Left lung (tissue), 4 donors: ENCODE measurements at regions not wholly inside any gene's neighbourhood (a gene's known extent, or its start where the extent isn't known, plus 50 kb on each side); places are given as distances from the start of the nearest gene placed in this dataset.

Experiments
- ATAC-seq: fragments of 200-7000 bp; cut with Tn5 transposase; one replicate; pipeline ENCODE4 v1.9.1; 2020; ENCODE audit warnings: moderate library complexity
- DNase-seq, 4 donors: peaks; one replicate each; pipeline ENCODE4 v3.0.0-alpha.2; 2013 to 2020
- H3K27ac ChIP-seq, 2 donors: fragments of 200-600 bp; sonication (generic) in 1 of 2; one replicate each; pipeline versions ENCODE4 v1.5.0 to v1.8.0; 2020 to 2021
- H3K27me3 ChIP-seq, 2 donors: fragments of 200-600 bp; sonication (generic) in 1 of 2; one replicate each; pipeline versions ENCODE4 v1.5.0 to v1.8.0; 2020 to 2021
- H3K36me3 ChIP-seq, 2 donors: fragments of 200-600 bp; sonication (generic) in 1 of 2; one replicate each; pipeline versions ENCODE4 v1.5.0 to v1.8.0; 2020 to 2021
- H3K4me1 ChIP-seq, 2 donors: fragments of 200-600 bp; one replicate each; pipeline ENCODE4 v1.8.0; 2021
- H3K4me3 ChIP-seq, 2 donors: fragments of 200-600 bp; sonication (generic) in 1 of 2; one replicate each; pipeline versions ENCODE4 v1.5.0 to v1.8.0; 2020 to 2021; ENCODE audit warnings: mild to moderate bottlenecking in 1 of 2
- H3K9me3 ChIP-seq, 2 donors: fragments of 200-600 bp; sonication (generic) in 1 of 2; one replicate each; pipeline versions ENCODE4 v1.5.0 to v1.8.0; 2020 to 2021
- intact Hi-C, 2 donors: fragments of 100-400 bp; cut with DNase I; formaldehyde crosslinking; loops; one replicate each; pipeline versions ENCODE4 v1.11.2 to v1.14.2; 2022
- TF ChIP-seq, protein P1 (sequence below), 2 donors: fragments of 200-600 bp; sonication (generic) in 1 of 2; IDR thresholded peaks; one replicate each; pipeline versions ENCODE4 v1.5.0 to v1.8.0; 2021; ENCODE audit warnings: antibody characterized with exemption in 2 of 2
- donor health status: DM: no; HTN: yes; CAD: no.
- donor health status: DM: no; HTN: no; CAD: no.

DNA sequence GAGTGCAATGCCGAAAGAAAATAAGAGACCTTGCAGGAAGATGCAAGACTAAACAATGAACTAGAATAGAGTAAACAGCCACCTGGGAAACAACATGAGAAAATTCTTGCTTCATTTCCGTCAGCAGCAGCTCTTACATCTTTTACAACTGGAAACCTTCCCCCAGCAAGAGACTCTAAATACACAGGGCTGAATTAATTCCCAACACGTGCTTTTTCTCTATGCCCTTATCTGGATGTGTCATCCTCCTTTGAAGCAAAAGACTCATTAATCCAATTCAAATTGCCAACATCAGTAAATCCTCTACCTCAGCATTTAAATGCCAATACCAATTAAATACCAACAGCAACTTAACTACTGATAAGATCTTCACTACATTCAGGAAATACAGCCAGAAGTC is 99.0 kb upstream of the PDE1C start:
- H3K27ac ChIP-seq: no peak overlapping the region
- H3K27me3 ChIP-seq: no peaks in the 10 kb centered on the region
- no peak for ATAC-seq
- DNase-seq: no peak
- H3K4me1 ChIP-seq: no peaks in the 10 kb centered on the region
- no peaks in the 10 kb centered on the region for H3K36me3 ChIP-seq
- no peaks in the 10 kb centered on the region for H3K9me3 ChIP-seq
- intact Hi-C loops: no loop called here
- H3K4me3 ChIP-seq: no peak overlapping the region
- TF ChIP-seq, protein P1, sequence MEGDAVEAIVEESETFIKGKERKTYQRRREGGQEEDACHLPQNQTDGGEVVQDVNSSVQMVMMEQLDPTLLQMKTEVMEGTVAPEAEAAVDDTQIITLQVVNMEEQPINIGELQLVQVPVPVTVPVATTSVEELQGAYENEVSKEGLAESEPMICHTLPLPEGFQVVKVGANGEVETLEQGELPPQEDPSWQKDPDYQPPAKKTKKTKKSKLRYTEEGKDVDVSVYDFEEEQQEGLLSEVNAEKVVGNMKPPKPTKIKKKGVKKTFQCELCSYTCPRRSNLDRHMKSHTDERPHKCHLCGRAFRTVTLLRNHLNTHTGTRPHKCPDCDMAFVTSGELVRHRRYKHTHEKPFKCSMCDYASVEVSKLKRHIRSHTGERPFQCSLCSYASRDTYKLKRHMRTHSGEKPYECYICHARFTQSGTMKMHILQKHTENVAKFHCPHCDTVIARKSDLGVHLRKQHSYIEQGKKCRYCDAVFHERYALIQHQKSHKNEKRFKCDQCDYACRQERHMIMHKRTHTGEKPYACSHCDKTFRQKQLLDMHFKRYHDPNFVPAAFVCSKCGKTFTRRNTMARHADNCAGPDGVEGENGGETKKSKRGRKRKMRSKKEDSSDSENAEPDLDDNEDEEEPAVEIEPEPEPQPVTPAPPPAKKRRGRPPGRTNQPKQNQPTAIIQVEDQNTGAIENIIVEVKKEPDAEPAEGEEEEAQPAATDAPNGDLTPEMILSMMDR (IDR thresholded peaks at IDR 0.05): no peak

DNA sequence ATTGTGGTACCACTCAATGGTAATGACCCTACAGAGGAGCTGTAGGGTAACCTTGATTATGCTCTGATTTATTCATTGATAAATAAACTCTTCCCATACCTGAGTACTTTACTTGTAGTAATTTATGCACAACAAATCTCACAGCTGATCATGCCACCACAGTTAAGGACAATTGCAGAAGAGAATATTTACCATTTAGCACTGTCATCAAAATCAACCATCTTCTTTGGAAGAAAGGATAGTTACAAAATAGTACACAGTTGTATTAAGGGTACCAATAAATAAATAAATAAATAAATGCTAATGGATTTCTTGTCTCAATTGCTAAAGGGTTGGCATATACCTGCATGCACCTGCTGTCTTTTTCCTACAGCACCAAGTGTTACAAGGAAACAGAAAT is 97.6 kb upstream of the PDE1C start:
- H3K4me1 ChIP-seq: no peaks in the 10 kb centered on the region
- DNase-seq: no peak
- no peak overlapping the region for H3K27ac ChIP-seq
- no peaks in the 10 kb centered on the region for H3K36me3 ChIP-seq
- H3K9me3 ChIP-seq: no peaks in the 10 kb centered on the region
- intact Hi-C loops: no loop called here
- TF ChIP-seq, protein P1 (IDR thresholded peaks at IDR 0.05): no peak
- ATAC-seq: no peak
- no peaks in the 10 kb centered on the region for H3K27me3 ChIP-seq
- H3K4me3 ChIP-seq: no peak overlapping the region

DNA sequence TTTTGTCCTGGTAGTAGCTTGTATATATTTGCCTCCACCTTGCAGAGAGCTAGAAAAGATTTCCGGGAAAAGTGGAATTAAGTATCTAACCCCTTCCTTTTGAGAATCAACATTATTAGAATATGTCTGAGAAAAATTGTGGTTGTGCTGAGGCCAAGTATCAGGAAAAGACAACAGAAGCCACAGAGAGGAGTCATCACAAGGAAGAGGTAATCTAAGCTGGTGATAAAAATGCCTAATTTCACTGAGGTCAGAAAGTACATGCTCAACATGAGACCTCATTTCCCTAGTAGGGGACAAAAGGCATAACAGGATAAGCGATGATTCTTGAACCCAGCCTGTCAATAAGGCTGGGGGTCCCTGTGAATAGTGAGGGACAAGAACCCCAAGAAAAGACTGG is 97.0 kb upstream of the PDE1C start:
- DNase-seq: no peak
- no peak for ATAC-seq
- Histone ChIP-seq H3K27ac (no peak overlapping the region), H3K4me1 (no peaks in the 10 kb centered on the region), H3K4me3 (no peak overlapping the region), H3K9me3 (no peaks in the 10 kb centered on the region), H3K36me3 (no peaks in the 10 kb centered on the region), H3K27me3 (no peaks in the 10 kb centered on the region)
- intact Hi-C loops: no loop called here
- TF ChIP-seq, protein P1 (IDR thresholded peaks at IDR 0.05): no peak

DNA sequence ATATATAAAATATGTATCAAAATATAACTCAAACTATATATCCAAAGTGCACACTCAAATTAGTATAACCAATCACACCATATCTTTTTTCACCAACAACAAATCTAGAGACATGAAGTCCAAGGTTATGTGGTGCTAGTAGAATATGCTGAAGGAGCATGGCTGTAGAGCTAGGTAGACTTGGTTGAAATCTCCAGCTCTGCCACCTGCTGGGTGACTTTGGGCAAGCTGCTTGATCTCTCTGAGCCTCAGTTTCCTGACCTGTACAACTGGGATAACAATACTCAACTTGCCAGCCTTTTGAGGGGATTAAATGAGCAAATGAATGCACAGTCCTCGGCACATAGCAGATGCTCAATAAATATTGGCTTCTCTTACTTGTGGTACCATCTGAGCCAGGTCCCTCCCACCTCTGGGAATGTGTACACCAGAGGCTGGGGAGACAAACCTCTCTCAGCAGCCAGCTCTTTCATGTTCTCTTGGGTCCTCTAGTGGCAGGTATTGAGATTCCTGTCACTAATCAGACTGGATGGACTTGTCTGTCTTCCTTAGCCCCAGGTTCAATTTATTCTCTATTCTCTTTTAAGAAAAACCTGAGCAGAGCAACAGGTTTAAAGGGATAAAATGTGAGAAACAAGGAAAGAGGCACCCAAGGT is 94.3 kb upstream of the PDE1C start:
- TF ChIP-seq, protein P1 (IDR thresholded peaks at IDR 0.05): peak; percentile 25 to 28
- H3K4me3 ChIP-seq: no peak overlapping the region
- H3K36me3 ChIP-seq: no peaks in the 10 kb centered on the region
- no peak overlapping the region for H3K27ac ChIP-seq
- DNase-seq (no peak), ATAC-seq (peak; percentile 83)
- no peaks in the 10 kb centered on the region for H3K4me1 ChIP-seq
- no peaks in the 10 kb centered on the region for H3K9me3 ChIP-seq
- intact Hi-C loops: no loop called here
- H3K27me3 ChIP-seq: no peaks in the 10 kb centered on the region

DNA sequence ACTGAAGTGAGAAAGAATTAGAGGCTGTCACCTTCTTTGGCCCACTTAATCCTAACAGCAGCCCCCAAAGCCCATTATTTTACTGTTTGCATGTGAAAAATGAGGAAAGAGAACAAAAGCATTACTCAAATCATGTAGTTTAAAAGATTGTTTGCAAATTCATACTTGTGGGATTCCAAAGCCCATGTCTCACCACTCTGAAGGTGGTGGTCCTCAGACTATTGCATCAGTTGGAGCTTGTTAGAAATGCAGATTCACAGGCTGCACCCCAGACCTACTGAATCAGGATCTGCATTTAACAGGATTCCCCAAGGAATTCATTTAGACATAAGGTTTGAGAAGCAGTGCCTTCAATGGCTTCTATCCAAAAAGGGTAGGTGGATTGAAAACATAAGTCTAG is 93.7 kb upstream of the PDE1C start:
- no peak for ATAC-seq

More for the DNA sequence above, 93.7 kb upstream of the PDE1C start:
- DNase-seq: no peak
- H3K27ac ChIP-seq: peak overlapping the region in 1 of 2 donors; percentile 3
- no peak overlapping the region for H3K4me3 ChIP-seq
- H3K36me3 ChIP-seq: no peaks in the 10 kb centered on the region
- TF ChIP-seq, protein P1 (IDR thresholded peaks at IDR 0.05): no peak
- intact Hi-C loops: no loop called here
- no peaks in the 10 kb centered on the region for H3K9me3 ChIP-seq
- no peaks in the 10 kb centered on the region for H3K27me3 ChIP-seq
- no peaks in the 10 kb centered on the region for H3K4me1 ChIP-seq
